Common myeloid progenitor, CD34-positive (primary cell): ENCODE measurements at regions not wholly inside any gene's neighbourhood (a gene's known extent, or its start where the extent isn't known, plus 50 kb on each side); places are given as distances from the start of the nearest gene placed in this dataset.

Experiments used
- CTCF ChIA-PET: fragments of 350-600 bp; sonication (Branson Sonifier 250); formaldehyde crosslinking; loops from one replicate; lab custom pipeline; 2021; ENCODE audit warnings: antibody characterized with exemption; lab: Charles Lee
- POLR2A ChIA-PET: fragments of 350-600 bp; sonication (Branson Sonifier 250); formaldehyde crosslinking; loops from one replicate; lab custom pipeline; 2021; ENCODE audit warnings: antibody characterized with exemption; lab: Charles Lee
- DNase-seq, 3 donors: peaks; one replicate each; pipeline versions ENCODE4 v3.0.0 to v3.0.0-alpha.2; 2013
- H3K27ac ChIP-seq, 2 experiments: 1 replicate in 1 of 2; 2 replicates in 1 of 2; pipeline ENCODE4 v1.7.0; 2013; ENCODE audit warnings: inconsistent platforms in 2 of 2, low read length in 2 of 2, mild to moderate bottlenecking in 2 of 2, low read depth in 1 of 2, moderate library complexity in 1 of 2; ENCODE audit not compliant: severe bottlenecking in 2 of 2, insufficient read depth in 1 of 2, poor library complexity in 1 of 2
- H3K27me3 ChIP-seq, 5 experiments: replicated peaks in 2 of 5; 1 replicate in 3 of 5; 2 replicates in 2 of 5; pipeline versions ENCODE4 v1.6.1 to v1.7.0; 2013; ENCODE audit warnings: low read length in 4 of 5, mild to moderate bottlenecking in 2 of 5, moderate library complexity in 2 of 5, inconsistent platforms in 1 of 5; ENCODE audit not compliant: insufficient read depth in 5 of 5, control insufficient read depth in 4 of 5
- H3K36me3 ChIP-seq, 4 experiments: 1 replicate in 2 of 4; 2 replicates in 2 of 4; pipeline versions ENCODE4 v1.6.1 to v1.7.0; 2013; ENCODE audit warnings: low read length in 3 of 4, control low read depth in 1 of 4, mild to moderate bottlenecking in 1 of 4; ENCODE audit not compliant: control insufficient read depth in 4 of 4, insufficient read depth in 4 of 4
- H3K4me1 ChIP-seq, 4 experiments: 1 replicate in 3 of 4; 2 replicates in 1 of 4; pipeline versions ENCODE4 v1.6.1 to v1.7.1; 2013; ENCODE audit warnings: low read length in 3 of 4, mild to moderate bottlenecking in 3 of 4, control low read depth in 1 of 4, inconsistent platforms in 1 of 4, moderate library complexity in 1 of 4; ENCODE audit not compliant: control insufficient read depth in 4 of 4, insufficient read depth in 4 of 4; ENCODE audit errors: control extremely low read depth in 1 of 4
- H3K4me3 ChIP-seq, 7 experiments: 1 replicate in 4 of 7; 2 replicates in 3 of 7; pipeline versions ENCODE4 v1.5.1 to v1.7.0; 2013; ENCODE audit warnings: mild to moderate bottlenecking in 7 of 7, low read length in 6 of 7, moderate library complexity in 6 of 7, inconsistent platforms in 2 of 7, low read depth in 2 of 7, control low read depth in 1 of 7; ENCODE audit not compliant: insufficient read depth in 4 of 7, control insufficient read depth in 1 of 7; ENCODE audit errors: extremely low read depth in 1 of 7
- H3K9me3 ChIP-seq, 5 experiments: 1 replicate in 4 of 5; 2 replicates in 1 of 5; pipeline versions ENCODE4 v1.6.1 to v1.7.1; 2013; ENCODE audit warnings: low read length in 4 of 5, mild to moderate bottlenecking in 2 of 5, inconsistent platforms in 1 of 5, low read depth in 1 of 5, moderate library complexity in 1 of 5; ENCODE audit not compliant: control insufficient read depth in 4 of 5, insufficient read depth in 2 of 5; ENCODE audit errors: control extremely low read depth in 1 of 5
- WGBS: methylation state at CpG from one replicate; pipeline ENCODE4 v1.1.5; 2013; ENCODE audit not compliant: insufficient coverage; 5-methylcytosine and 5-hydroxymethylcytosine counted together

- no peak for DNase-seq
- Histone ChIP-seq H3K36me3 (no peaks in the 10 kb centered on the region), H3K9me3 (no peaks in the 10 kb centered on the region), H3K27me3 (peaks cover 0 to 2% (median 0%) of the 10 kb centered on the region in 5 experiments), H3K4me1 (peaks cover 0 to 15% (median 14%) of the 10 kb centered on the region in 4 experiments), H3K27ac (no peak overlapping the region), H3K4me3 (no peak overlapping the region)
- 90% methylated on average over 1 of the region's 3 CpGs for WGBS
- ChIA-PET CTCF (interaction anchor here (1.0 kb wide), 1 partner anchor 10 kb away, joined by 4 read pairs; no protein-coding TSS in a partner anchor), POLR2A (no interaction called here)
These were observed 199.3 kb upstream of the JUN start for GRCh38 chr1:58983162-58983561.

GRCh38 chr1:58983633-58984245 is 199.9 kb upstream of the JUN start:
- no peak overlapping the region for H3K4me3 ChIP-seq
- H3K36me3 ChIP-seq = no peaks in the 10 kb centered on the region
- no peak for DNase-seq
- H3K4me1 ChIP-seq = peaks cover 0 to 10% (median 10%) of the 10 kb centered on the region in 4 experiments
- CTCF ChIA-PET = interaction anchor here (1.0 kb wide), 1 partner anchor 9 kb away, joined by 4 read pairs; no protein-coding TSS in a partner anchor
- H3K27me3 ChIP-seq = peaks cover 0 to 2% (median 0%) of the 10 kb centered on the region in 5 experiments
- no peaks in the 10 kb centered on the region for H3K9me3 ChIP-seq
- no peak overlapping the region for H3K27ac ChIP-seq
- POLR2A ChIA-PET = no interaction called here
- whole genome bisulfite sequencing = no CpG with 5 or more reads among the region's 2 CpGs

GRCh38 chr1:58986996-58987767 is 203.3 kb upstream of the JUN start:
- 57% methylated on average over 4 of the region's 4 CpGs for WGBS
- DNase-seq = peak in 2 of 3 donors; percentile 35 to 56
- POLR2A ChIA-PET = no interaction called here

GRCh38 chr1:58988752-58989151 is 204.9 kb upstream of the JUN start:
- no peaks in the 10 kb centered on the region for H3K9me3 ChIP-seq
- peaks cover 0 to 2% (median 0%) of the 10 kb centered on the region in 5 experiments for H3K27me3 ChIP-seq
- H3K36me3 ChIP-seq = no peaks in the 10 kb centered on the region
- H3K4me1 ChIP-seq = no peaks in the 10 kb centered on the region
- no peak overlapping the region for H3K27ac ChIP-seq
- ChIA-PET CTCF (no interaction called here), POLR2A (no interaction called here)
- DNase-seq = no peak
- H3K4me3 ChIP-seq = no peak overlapping the region

More at GRCh38 chr1:58986996-58987767, 203.3 kb upstream of the JUN start:
- Histone ChIP-seq H3K27ac (no peak overlapping the region), H3K36me3 (no peaks in the 10 kb centered on the region), H3K4me1 (no peaks in the 10 kb centered on the region), H3K4me3 (no peak overlapping the region), H3K27me3 (peaks cover 0 to 4% (median 0%) of the 10 kb centered on the region in 5 experiments), H3K9me3 (no peaks in the 10 kb centered on the region)
- CTCF ChIA-PET = interaction anchor here (1.3 kb wide), 1 partner anchor 10 kb away, joined by 3 read pairs; no protein-coding TSS in a partner anchor

- ChIA-PET POLR2A (no interaction called here), CTCF (interaction anchor here (0.8 kb wide), 1 partner anchor 23 kb away, joined by 3 read pairs; no protein-coding TSS in a partner anchor)
- Histone ChIP-seq H3K27me3 (peaks cover 0 to 2% (median 0%) of the 10 kb centered on the region in 5 experiments), H3K4me1 (no peaks in the 10 kb centered on the region), H3K27ac (no peak overlapping the region), H3K4me3 (no peak overlapping the region), H3K36me3 (no peaks in the 10 kb centered on the region), H3K9me3 (no peaks in the 10 kb centered on the region)
- 100% methylated on average over 2 of the region's 2 CpGs for WGBS
- no peak for DNase-seq
These were observed 206.0 kb upstream of the JUN start for GRCh38 chr1:58989845-58990244.

- no peak overlapping the region for H3K4me3 ChIP-seq
- ChIA-PET POLR2A (no interaction called here), CTCF (interaction anchor here (1.1 kb wide), 1 partner anchor 88 kb away, joined by 3 read pairs; no protein-coding TSS in a partner anchor)
- H3K36me3 ChIP-seq = no peaks in the 10 kb centered on the region
- WGBS = 86% methylated on average over 1 of the region's 1 CpG
- DNase-seq = no peak
- no peaks in the 10 kb centered on the region for H3K9me3 ChIP-seq
- no peak overlapping the region for H3K27ac ChIP-seq
- peaks cover 0 to 2% (median 0%) of the 10 kb centered on the region in 5 experiments for H3K27me3 ChIP-seq
- no peaks in the 10 kb centered on the region for H3K4me1 ChIP-seq
These were observed 207.5 kb upstream of the JUN start for GRCh38 chr1:58991305-58991704.

- ChIA-PET CTCF (interaction anchor here (1.0 to 1.5 kb wide), 3 partner anchors 9 to 89 kb away, joined by 3 to 4 read pairs (median 3); no protein-coding TSS in a partner anchor), POLR2A (no interaction called here)
- Histone ChIP-seq H3K36me3 (no peaks in the 10 kb centered on the region), H3K27me3 (peaks cover 0 to 2% (median 0%) of the 10 kb centered on the region in 5 experiments), H3K9me3 (no peaks in the 10 kb centered on the region), H3K4me3 (no peak overlapping the region), H3K27ac (no peak overlapping the region), H3K4me1 (no peaks in the 10 kb centered on the region)
- no peak for DNase-seq
- 67% methylated on average over 1 of the region's 2 CpGs for WGBS
These were observed 208.8 kb upstream of the JUN start for GRCh38 chr1:58992643-58993042.
